ENCODE measurements at regions not wholly inside any gene's neighbourhood (a gene's known extent, or its start where the extent isn't known, plus 50 kb on each side); places are given as distances from the start of the nearest gene placed in this dataset.

- TF ChIP-seq, protein P1, sequence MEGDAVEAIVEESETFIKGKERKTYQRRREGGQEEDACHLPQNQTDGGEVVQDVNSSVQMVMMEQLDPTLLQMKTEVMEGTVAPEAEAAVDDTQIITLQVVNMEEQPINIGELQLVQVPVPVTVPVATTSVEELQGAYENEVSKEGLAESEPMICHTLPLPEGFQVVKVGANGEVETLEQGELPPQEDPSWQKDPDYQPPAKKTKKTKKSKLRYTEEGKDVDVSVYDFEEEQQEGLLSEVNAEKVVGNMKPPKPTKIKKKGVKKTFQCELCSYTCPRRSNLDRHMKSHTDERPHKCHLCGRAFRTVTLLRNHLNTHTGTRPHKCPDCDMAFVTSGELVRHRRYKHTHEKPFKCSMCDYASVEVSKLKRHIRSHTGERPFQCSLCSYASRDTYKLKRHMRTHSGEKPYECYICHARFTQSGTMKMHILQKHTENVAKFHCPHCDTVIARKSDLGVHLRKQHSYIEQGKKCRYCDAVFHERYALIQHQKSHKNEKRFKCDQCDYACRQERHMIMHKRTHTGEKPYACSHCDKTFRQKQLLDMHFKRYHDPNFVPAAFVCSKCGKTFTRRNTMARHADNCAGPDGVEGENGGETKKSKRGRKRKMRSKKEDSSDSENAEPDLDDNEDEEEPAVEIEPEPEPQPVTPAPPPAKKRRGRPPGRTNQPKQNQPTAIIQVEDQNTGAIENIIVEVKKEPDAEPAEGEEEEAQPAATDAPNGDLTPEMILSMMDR (IDR thresholded peaks at IDR 0.05), result no peak
- TF ChIP-seq POLR2A (IDR thresholded peaks at IDR 0.05) (no peak), POLR2AphosphoS5 (IDR thresholded peaks at IDR 0.05) (no peak)
These were observed 206.3 kb downstream of the RAD51AP2 start for GRCh38 chr2:17311771-17312511.

Measured in prostate gland (tissue), 2 donors.